ENCODE measurements at regions not wholly inside any gene's neighbourhood (a gene's known extent, or its start where the extent isn't known, plus 50 kb on each side); places are given as distances from the start of the nearest gene placed in this dataset.
A peak's percentile ranks its signal among the peaks of the same experiment; 100 is the strongest.

DNA sequence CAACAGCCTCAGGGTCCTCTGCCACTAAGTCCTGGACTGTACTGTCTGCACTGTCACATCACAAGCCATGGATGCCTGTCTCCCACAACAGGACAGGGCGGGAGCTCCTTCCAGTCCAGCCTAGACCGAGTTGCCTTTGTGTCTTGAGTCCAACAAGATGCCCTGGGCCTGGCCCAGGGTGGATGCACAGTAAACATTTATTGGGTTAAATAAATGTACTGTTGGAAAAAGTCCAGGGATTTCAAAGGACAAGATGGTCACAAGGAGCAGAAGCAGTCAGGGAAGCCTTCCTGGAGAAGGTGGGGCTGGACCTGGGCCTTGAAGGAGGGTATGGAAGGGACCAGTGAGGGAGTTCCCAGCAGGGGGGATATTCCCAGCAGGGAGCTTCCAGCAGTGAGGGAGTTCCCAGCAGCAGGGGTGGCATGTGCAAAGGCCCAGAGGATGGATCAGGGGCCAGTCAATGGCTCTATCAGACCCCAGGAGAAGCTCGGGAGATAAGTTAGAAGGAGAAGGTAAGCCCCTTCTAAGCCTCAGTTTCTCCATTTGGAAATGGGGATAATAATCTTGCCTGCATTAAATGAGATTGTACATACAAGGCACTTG lies 72.7 kb upstream of the NEURL1B start:
- Mint-ChIP-seq H3K27ac (no peak overlapping the region), H3K9me3 (ENCODE audit: low read depth) (no peaks in the 10 kb centered on the region), H3K27me3 (peaks cover 58% of the 10 kb centered on the region), H3K4me1 (ENCODE audit: low read depth) (peaks cover 29% of the 10 kb centered on the region), H3K36me3 (ENCODE audit: insufficient read depth) (no peaks in the 10 kb centered on the region), H3K4me3 (ENCODE audit: low read depth) (no peak overlapping the region)
- DNase-seq (ENCODE audit: low spot score, unreplicated experiment): no peak
- TF ChIP-seq, protein P1, sequence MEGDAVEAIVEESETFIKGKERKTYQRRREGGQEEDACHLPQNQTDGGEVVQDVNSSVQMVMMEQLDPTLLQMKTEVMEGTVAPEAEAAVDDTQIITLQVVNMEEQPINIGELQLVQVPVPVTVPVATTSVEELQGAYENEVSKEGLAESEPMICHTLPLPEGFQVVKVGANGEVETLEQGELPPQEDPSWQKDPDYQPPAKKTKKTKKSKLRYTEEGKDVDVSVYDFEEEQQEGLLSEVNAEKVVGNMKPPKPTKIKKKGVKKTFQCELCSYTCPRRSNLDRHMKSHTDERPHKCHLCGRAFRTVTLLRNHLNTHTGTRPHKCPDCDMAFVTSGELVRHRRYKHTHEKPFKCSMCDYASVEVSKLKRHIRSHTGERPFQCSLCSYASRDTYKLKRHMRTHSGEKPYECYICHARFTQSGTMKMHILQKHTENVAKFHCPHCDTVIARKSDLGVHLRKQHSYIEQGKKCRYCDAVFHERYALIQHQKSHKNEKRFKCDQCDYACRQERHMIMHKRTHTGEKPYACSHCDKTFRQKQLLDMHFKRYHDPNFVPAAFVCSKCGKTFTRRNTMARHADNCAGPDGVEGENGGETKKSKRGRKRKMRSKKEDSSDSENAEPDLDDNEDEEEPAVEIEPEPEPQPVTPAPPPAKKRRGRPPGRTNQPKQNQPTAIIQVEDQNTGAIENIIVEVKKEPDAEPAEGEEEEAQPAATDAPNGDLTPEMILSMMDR (IDR thresholded peaks at IDR 0.05; ENCODE audit: unreplicated experiment): no peak

DNA sequence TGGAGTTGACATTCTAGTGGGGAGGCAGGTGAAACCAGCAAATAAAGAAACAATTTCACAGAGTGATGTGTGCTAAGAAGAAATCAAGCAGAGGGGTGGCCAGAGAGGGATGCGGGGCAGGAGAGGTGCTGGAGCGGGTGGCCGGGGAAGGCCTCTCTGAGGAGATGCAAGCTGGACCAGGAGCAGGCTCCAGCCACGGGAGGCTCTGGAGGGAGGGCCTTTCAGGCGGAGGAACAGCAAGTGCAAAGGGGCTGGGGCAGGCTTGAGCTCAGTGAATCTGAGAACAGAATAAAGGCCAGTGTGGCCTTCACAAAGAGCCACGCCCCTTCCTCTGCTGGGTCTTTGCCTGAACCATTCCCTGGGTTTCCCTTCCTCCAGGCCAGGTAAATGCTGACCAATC lies 73.2 kb upstream of the NEURL1B start:
- peaks cover 32% of the 10 kb centered on the region for H3K4me1 Mint-ChIP-seq (ENCODE audit: low read depth)

DNA sequence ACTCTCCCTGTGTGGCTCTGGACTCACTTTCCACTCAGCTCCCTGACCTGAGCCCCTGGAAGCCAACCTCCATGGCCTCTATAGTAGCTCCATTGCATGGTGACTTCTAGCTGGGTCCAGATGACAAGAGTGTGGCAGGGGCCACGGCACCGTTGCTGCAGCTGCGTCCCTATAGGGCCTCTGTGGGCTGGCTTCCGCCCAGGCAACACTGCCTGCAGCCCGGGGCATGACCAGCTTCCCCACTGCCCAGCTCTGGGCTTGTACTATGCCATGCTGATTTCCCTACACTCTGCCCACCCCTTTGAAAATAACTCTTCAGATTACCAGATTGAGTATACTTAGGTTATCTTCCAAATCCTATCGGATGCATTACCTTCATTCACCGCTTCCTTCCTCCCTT lies 73.8 kb upstream of the NEURL1B start:
- TF ChIP-seq, protein P1 (IDR thresholded peaks at IDR 0.05; ENCODE audit: unreplicated experiment): no peak
- Mint-ChIP-seq H3K4me1 (ENCODE audit: low read depth) (peaks cover 37% of the 10 kb centered on the region), H3K27me3 (peaks cover 57% of the 10 kb centered on the region), H3K36me3 (ENCODE audit: insufficient read depth) (no peaks in the 10 kb centered on the region), H3K27ac (no peak overlapping the region), H3K9me3 (ENCODE audit: low read depth) (no peaks in the 10 kb centered on the region), H3K4me3 (ENCODE audit: low read depth) (no peak overlapping the region)
- no peak for DNase-seq (ENCODE audit: low spot score, unreplicated experiment)

More for the DNA sequence above, 73.2 kb upstream of the NEURL1B start:
- no peaks in the 10 kb centered on the region for H3K36me3 Mint-ChIP-seq (ENCODE audit: insufficient read depth)
- TF ChIP-seq, protein P1 (IDR thresholded peaks at IDR 0.05; ENCODE audit: unreplicated experiment): no peak
- H3K27me3 Mint-ChIP-seq: peaks cover 58% of the 10 kb centered on the region
- DNase-seq (ENCODE audit: low spot score, unreplicated experiment): no peak
- no peak overlapping the region for H3K4me3 Mint-ChIP-seq (ENCODE audit: low read depth)
- H3K9me3 Mint-ChIP-seq (ENCODE audit: low read depth): no peaks in the 10 kb centered on the region
- no peak overlapping the region for H3K27ac Mint-ChIP-seq

DNA sequence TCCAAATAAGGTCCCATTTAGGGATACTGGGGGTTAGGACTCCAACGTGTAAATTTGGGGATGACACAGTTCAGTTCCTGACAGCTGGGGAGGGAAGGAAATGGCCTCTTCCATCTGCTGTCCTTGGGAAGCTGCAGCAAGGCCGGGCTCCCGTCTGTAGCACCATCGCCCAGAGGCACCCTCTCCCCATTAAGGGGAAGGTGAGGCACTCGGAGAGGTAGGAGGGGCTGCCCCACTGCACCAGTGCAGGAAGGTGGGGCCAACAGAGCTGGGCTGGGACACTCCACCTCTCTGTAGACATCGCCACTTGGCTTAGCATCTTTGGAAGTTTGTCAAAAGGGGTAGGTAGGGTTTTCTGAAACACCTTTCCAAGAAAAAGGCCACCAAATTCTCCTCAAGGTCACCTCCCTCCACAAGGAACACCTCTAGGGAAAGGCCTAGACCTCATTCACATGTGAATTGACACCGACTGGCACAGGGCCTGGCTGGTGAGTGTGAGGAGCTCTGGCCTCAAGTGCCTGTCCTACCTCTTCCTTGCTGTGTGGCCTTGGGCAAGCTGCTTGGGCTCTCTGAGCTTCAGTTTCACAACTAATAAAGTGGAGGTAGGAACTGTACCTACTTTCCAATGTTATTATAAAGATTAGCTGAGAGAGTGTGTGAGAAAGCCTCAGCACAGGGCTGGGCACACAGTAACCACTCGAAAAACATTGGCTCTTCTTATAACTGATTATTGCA lies 75.0 kb upstream of the NEURL1B start:
- H3K4me1 Mint-ChIP-seq (ENCODE audit: low read depth): peaks cover 37% of the 10 kb centered on the region
- H3K4me3 Mint-ChIP-seq (ENCODE audit: low read depth): no peak overlapping the region
- peaks cover 60% of the 10 kb centered on the region for H3K27me3 Mint-ChIP-seq
- H3K9me3 Mint-ChIP-seq (ENCODE audit: low read depth): no peaks in the 10 kb centered on the region
- H3K27ac Mint-ChIP-seq: no peak overlapping the region
- no peak for DNase-seq (ENCODE audit: low spot score, unreplicated experiment)
- TF ChIP-seq, protein P1 (IDR thresholded peaks at IDR 0.05; ENCODE audit: unreplicated experiment): no peak
- no peaks in the 10 kb centered on the region for H3K36me3 Mint-ChIP-seq (ENCODE audit: insufficient read depth)

DNA sequence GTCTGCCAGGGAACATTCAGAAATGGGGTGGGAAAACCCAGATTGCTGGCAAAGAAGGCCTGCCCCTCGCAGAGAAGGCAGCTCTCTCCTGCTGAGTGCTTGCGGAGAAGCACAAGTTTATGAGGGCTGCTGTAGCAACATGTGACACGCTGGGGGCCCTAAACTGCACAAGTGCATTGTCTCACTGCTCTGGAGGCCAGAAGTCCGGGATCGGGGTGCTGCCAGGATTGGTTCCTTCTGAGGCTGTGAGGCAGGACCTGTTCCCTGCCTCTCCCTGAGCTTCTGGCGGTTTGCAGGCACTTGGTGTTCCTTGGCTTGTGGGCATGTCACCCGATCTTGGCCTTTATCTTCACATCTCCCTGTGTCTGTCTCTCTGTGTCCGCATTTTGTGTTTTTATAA lies 75.6 kb upstream of the NEURL1B start:
- Mint-ChIP-seq H3K4me3 (ENCODE audit: low read depth) (no peak overlapping the region), H3K27me3 (peaks cover 63% of the 10 kb centered on the region), H3K4me1 (ENCODE audit: low read depth) (peaks cover 37% of the 10 kb centered on the region)

More for the DNA sequence above, 75.6 kb upstream of the NEURL1B start:
- H3K27ac Mint-ChIP-seq: peak overlapping the region; percentile 84
- DNase-seq (ENCODE audit: low spot score, unreplicated experiment): no peak
- TF ChIP-seq, protein P1 (IDR thresholded peaks at IDR 0.05; ENCODE audit: unreplicated experiment): no peak
- H3K9me3 Mint-ChIP-seq (ENCODE audit: low read depth): no peaks in the 10 kb centered on the region
- no peaks in the 10 kb centered on the region for H3K36me3 Mint-ChIP-seq (ENCODE audit: insufficient read depth)
